ENCODE measurements at regions not wholly inside any gene's neighbourhood (a gene's known extent, or its start where the extent isn't known, plus 50 kb on each side); places are given as distances from the start of the nearest gene placed in this dataset.

DNA sequence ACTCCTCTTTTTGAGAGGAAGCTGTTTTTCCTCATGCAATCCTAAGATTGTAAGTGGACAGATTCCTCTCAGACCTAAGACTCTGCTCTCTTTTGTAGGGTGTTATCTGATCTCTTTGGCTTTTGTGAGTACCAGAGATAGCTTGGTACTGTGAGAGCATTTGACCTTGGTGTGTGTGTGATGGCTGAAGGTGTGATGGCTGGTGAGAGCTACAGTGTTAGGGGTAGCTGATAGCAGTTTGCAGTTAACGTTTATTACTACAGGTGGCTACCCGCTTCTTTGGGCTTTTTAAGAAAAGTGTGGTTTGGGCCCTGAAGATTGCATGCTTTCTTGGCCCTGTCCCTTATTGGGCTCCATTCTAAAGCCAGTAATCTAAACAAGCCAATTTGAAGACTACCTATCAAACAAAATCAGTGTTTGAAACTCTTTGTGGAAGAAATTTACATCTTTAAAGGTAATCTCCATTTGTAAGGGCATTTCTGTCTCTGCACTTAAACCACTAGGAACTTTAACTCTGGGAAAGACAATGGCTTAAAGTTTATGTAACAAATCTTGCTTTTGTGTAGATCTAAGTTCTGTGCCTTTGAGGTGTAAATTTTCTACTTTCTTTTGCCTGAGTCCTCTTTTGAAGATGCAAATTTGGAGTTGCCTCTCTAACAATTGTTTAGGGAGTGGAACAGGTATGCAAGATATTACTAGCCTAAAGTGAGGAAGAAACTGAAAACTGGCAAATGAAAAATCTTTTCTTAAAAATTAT is 85.3 kb upstream of the SERBP1 start:
- no peak overlapping the region for H2AFZ ChIP-seq (ENCODE audit: control insufficient read depth, low read depth, low read length)
- ChIA-PET CTCF (interaction anchor here (1.3 kb wide), 1 partner anchor 15 kb away, joined by 5 read pairs; no protein-coding TSS in a partner anchor), SMC1A (ENCODE audit: uncharacterized antibody, unreplicated experiment) (no interaction called here), RAD21 (ENCODE audit: unreplicated experiment) (interaction anchor here (1.6 kb wide), 1 partner anchor 15 kb away, joined by 3 read pairs; no protein-coding TSS in a partner anchor), POLR2A (no interaction called here)
- intact Hi-C loops (cut with micrococcal nuclease; ENCODE audit: unreplicated experiment) = no loop called here
- no peaks in the 10 kb centered on the region for H3K36me3 ChIP-seq (ENCODE audit: control insufficient read depth in 2 of 2, insufficient read depth in 2 of 2, low read length in 1 of 2)
- 81% methylated on average over 2 of the region's 2 CpGs for WGBS (ENCODE audit: insufficient coverage, insufficient replicate concordance, low lambda C conversion rate, missing lambda C conversion rate)
- in situ Hi-C loops (cut with MboI) = no loop called here
- no peak for DNase-seq (ENCODE audit: low read depth, low spot score)
- no peaks in the 10 kb centered on the region for H3K4me1 ChIP-seq (ENCODE audit: control insufficient read depth, insufficient read depth, low read length)
- H3K4me2 ChIP-seq (ENCODE audit: control insufficient read depth, insufficient read depth) = no peak overlapping the region
- H3K4me3 ChIP-seq = no peak overlapping the region
- FAIRE-seq = no peak
- no peaks in the 10 kb centered on the region; the same call in 2 of the 3 replicates for H3K9me3 ChIP-seq (replicated peaks; ENCODE audit: control insufficient read depth, insufficient read depth, low read length)
- no peak overlapping the region for H3K9ac ChIP-seq (ENCODE audit: control insufficient read depth, insufficient read depth, low read length)
- TF ChIP-seq NR2C1 (IDR thresholded peaks at IDR 0.05) (no peak), ZZZ3 (IDR thresholded peaks at IDR 0.05; ENCODE audit: control insufficient read depth, insufficient read length, low read depth) (no peak)
- no peak for ATAC-seq
- BruUV-seq (replicated peaks) = no TSS peak
- H3K27me3 ChIP-seq (replicated peaks in 1 of 2; ENCODE audit: control insufficient read depth in 2 of 2, insufficient read depth in 2 of 2, low read length in 1 of 2) = no peaks in the 10 kb centered on the region
- H3K79me2 ChIP-seq (ENCODE audit: control insufficient read depth, insufficient read depth, low read length) = no peaks in the 10 kb centered on the region
- H4K20me1 ChIP-seq (ENCODE audit: control insufficient read depth, insufficient read depth) = no peaks in the 10 kb centered on the region
- no peak overlapping the region for H3K27ac ChIP-seq (ENCODE audit: control insufficient read depth, insufficient read depth)

DNA sequence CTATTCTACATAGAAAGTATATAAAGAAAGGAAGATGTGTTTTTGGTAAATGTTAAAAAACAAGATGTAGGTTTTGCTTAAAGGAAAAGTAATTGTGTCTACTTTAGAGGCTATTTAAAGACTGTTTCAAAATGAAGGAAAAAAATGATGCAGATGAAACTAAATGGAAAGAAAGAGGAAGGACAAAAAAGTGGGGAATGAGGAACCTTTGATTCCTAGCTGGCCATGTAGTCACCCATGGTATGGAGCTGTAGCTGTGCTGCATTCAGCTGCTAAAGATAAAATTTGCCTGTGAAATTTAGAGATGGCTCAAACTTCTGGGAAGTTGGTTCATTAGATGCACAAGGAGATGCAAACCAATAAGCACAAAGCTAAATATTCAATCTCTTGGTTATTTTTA is 86.8 kb upstream of the SERBP1 start:
- H3K27ac ChIP-seq (ENCODE audit: control insufficient read depth, insufficient read depth) = no peak overlapping the region
- ChIA-PET RAD21 (ENCODE audit: unreplicated experiment) (interaction anchor here (0.6 kb wide), 1 partner anchor 30 kb away, joined by 3 read pairs; no protein-coding TSS in a partner anchor), POLR2A (no interaction called here), CTCF (interaction anchor here (0.6 to 1.4 kb wide), 4 partner anchors 16 to 304 kb away, joined by 3 to 4 read pairs (median 3); no protein-coding TSS in a partner anchor), SMC1A (ENCODE audit: uncharacterized antibody, unreplicated experiment) (interaction anchor here (0.9 to 1.1 kb wide), 3 partner anchors 11 to 174 kb away, joined by 3 read pairs; no protein-coding TSS in a partner anchor)
- BruUV-seq (replicated peaks) = no TSS peak
- in situ Hi-C loops (cut with MboI) = no loop called here
- DNase-seq (ENCODE audit: low read depth, low spot score) (no peak), FAIRE-seq (no peak), ATAC-seq (no peak)
- no peaks in the 10 kb centered on the region; the same call in 2 of the 3 replicates for H3K9me3 ChIP-seq (replicated peaks; ENCODE audit: control insufficient read depth, insufficient read depth, low read length)
- no peaks in the 10 kb centered on the region for H3K4me1 ChIP-seq (ENCODE audit: control insufficient read depth, insufficient read depth, low read length)
- H2AFZ ChIP-seq (ENCODE audit: control insufficient read depth, low read depth, low read length) = no peak overlapping the region
- no peak overlapping the region for H3K4me2 ChIP-seq (ENCODE audit: control insufficient read depth, insufficient read depth)
- no peaks in the 10 kb centered on the region for H4K20me1 ChIP-seq (ENCODE audit: control insufficient read depth, insufficient read depth)
- no peak for TF ChIP-seq BCL11A (IDR thresholded peaks at IDR 0.05; ENCODE audit: low read depth, low read length)
- no peak for TF ChIP-seq GABPA (IDR thresholded peaks at IDR 0.05; ENCODE audit: low read depth)
- TF ChIP-seq SIX5 (IDR thresholded peaks at IDR 0.05; ENCODE audit: low read depth, low read length, severe bottlenecking) = no peak
- TF ChIP-seq LARP7 (IDR thresholded peaks at IDR 0.05) = no peak
- no peak for TF ChIP-seq POLR2A (IDR thresholded peaks at IDR 0.05; ENCODE audit: low read depth, low read length)
- no peak for TF ChIP-seq NBN (IDR thresholded peaks at IDR 0.05)
- TF ChIP-seq HDAC2 (IDR thresholded peaks at IDR 0.05) = no peak
- TF ChIP-seq GATAD2B (conservative IDR thresholded peaks at IDR 0.05; ENCODE audit: low read depth) = no peak
- TF ChIP-seq, protein P1, sequence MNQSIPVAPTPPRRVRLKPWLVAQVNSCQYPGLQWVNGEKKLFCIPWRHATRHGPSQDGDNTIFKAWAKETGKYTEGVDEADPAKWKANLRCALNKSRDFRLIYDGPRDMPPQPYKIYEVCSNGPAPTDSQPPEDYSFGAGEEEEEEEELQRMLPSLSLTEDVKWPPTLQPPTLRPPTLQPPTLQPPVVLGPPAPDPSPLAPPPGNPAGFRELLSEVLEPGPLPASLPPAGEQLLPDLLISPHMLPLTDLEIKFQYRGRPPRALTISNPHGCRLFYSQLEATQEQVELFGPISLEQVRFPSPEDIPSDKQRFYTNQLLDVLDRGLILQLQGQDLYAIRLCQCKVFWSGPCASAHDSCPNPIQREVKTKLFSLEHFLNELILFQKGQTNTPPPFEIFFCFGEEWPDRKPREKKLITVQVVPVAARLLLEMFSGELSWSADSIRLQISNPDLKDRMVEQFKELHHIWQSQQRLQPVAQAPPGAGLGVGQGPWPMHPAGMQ (IDR thresholded peaks at IDR 0.05; ENCODE audit: borderline replicate concordance) = no peak
- TF ChIP-seq WRNIP1 (IDR thresholded peaks at IDR 0.05; ENCODE audit: borderline replicate concordance, low read depth, low read length) = no peak
- TF ChIP-seq PAX5 (IDR thresholded peaks at IDR 0.05; ENCODE audit: borderline replicate concordance, low read depth, low read length) = no peak
- no peak for TF ChIP-seq KLF5 (IDR thresholded peaks at IDR 0.05; ENCODE audit: partially characterized antibody)
- H3K79me2 ChIP-seq (ENCODE audit: control insufficient read depth, insufficient read depth, low read length) = no peaks in the 10 kb centered on the region
- intact Hi-C loops (cut with micrococcal nuclease; ENCODE audit: unreplicated experiment) = no loop called here
- H3K4me3 ChIP-seq = no peak overlapping the region
- H3K36me3 ChIP-seq (ENCODE audit: control insufficient read depth in 2 of 2, insufficient read depth in 2 of 2, low read length in 1 of 2) = no peaks in the 10 kb centered on the region
- H3K27me3 ChIP-seq (replicated peaks in 1 of 2; ENCODE audit: control insufficient read depth in 2 of 2, insufficient read depth in 2 of 2, low read length in 1 of 2) = no peaks in the 10 kb centered on the region
- no peak overlapping the region for H3K9ac ChIP-seq (ENCODE audit: control insufficient read depth, insufficient read depth, low read length)

All from GM12878 (cell line).